ENCODE measurements at regions not wholly inside any gene's neighbourhood (a gene's known extent, or its start where the extent isn't known, plus 50 kb on each side); places are given as distances from the start of the nearest gene placed in this dataset.

GRCh38 chr22:25484521-25485315 is 79.8 kb upstream of the GRK3 start:
- TF ChIP-seq, protein P1, sequence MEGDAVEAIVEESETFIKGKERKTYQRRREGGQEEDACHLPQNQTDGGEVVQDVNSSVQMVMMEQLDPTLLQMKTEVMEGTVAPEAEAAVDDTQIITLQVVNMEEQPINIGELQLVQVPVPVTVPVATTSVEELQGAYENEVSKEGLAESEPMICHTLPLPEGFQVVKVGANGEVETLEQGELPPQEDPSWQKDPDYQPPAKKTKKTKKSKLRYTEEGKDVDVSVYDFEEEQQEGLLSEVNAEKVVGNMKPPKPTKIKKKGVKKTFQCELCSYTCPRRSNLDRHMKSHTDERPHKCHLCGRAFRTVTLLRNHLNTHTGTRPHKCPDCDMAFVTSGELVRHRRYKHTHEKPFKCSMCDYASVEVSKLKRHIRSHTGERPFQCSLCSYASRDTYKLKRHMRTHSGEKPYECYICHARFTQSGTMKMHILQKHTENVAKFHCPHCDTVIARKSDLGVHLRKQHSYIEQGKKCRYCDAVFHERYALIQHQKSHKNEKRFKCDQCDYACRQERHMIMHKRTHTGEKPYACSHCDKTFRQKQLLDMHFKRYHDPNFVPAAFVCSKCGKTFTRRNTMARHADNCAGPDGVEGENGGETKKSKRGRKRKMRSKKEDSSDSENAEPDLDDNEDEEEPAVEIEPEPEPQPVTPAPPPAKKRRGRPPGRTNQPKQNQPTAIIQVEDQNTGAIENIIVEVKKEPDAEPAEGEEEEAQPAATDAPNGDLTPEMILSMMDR (IDR thresholded peaks at IDR 0.05; ENCODE audit: extremely low read depth, insufficient read depth, missing control alignments): no peak
- in situ Hi-C loops (cut with MboI; ENCODE audit: low pct_unique_long_range_greater_than_20kb, low sequenced_read_pairs, unreplicated experiment): no loop called here
- DNase-seq (ENCODE audit: low spot score): no peak

DNA sequence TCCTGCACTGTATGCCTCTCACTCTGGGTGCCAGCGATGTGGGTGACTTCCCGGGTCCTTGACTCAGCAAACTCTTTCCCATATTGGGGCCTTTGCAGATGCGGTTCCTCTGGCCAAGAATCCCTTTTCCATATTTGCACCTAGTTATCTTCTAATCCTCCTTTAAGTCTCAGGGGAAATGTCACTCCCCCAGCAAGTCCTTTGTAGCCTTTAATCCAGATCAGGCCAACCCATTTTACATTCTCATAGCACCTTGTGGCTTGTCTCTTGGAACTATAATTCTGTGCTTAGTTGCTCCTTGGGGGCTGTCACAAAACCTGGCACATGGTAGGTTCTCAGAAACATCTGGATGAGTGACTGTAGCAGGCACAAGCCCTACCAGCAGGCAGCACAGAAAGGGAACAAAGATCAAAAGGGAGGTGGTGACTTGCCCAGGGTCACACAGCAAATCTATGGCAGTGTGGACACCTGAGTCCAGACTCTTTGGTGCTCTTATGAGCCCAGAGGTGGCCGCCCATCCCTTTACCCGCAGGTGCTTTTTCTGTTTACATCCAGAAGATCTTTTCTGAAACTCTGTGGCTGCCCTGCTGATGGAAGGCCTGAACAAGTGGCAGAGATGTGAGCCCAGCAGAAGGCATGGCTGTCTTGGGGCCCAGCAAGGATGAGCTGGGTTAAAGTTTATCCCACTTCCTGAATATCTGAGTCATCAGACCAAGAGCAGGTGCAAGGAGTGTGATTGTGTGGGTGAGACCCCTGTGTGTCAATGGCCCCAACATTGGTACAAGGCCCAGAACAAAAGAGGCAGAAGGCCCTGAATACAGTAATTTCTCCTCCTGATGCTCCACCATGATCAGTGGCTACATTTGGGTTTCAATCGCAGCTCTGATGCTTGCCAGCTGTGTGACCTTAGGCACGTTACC is 78.6 kb upstream of the GRK3 start:
- in situ Hi-C loops (cut with MboI; ENCODE audit: low pct_unique_long_range_greater_than_20kb, low sequenced_read_pairs, unreplicated experiment): no loop called here
- TF ChIP-seq, protein P1 (IDR thresholded peaks at IDR 0.05; ENCODE audit: extremely low read depth, insufficient read depth, missing control alignments): no peak
- peak; percentile 34 for DNase-seq (ENCODE audit: low spot score)

DNA sequence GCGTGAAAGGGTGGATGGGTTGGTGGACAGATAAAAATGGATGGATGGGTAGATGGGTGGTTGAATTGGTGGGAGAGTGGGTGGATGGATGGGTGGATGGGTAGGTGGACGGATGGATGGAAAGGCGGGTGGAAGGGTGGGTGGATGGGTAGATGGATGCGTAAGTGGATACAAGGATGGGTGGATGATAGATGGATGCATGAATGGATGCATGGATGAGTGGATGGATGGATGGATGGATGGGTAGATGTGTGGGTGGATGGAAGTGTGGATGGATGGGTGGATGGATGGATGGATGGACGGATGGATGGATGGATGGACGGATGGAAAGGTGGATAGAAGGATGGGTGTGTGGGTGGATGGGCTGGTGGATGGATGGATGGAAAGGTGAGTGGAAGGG is 77.0 kb upstream of the GRK3 start:
- in situ Hi-C loops (cut with MboI; ENCODE audit: low pct_unique_long_range_greater_than_20kb, low sequenced_read_pairs, unreplicated experiment): no loop called here
- DNase-seq (ENCODE audit: low spot score): no peak
- TF ChIP-seq, protein P1 (IDR thresholded peaks at IDR 0.05; ENCODE audit: extremely low read depth, insufficient read depth, missing control alignments): no peak

DNA sequence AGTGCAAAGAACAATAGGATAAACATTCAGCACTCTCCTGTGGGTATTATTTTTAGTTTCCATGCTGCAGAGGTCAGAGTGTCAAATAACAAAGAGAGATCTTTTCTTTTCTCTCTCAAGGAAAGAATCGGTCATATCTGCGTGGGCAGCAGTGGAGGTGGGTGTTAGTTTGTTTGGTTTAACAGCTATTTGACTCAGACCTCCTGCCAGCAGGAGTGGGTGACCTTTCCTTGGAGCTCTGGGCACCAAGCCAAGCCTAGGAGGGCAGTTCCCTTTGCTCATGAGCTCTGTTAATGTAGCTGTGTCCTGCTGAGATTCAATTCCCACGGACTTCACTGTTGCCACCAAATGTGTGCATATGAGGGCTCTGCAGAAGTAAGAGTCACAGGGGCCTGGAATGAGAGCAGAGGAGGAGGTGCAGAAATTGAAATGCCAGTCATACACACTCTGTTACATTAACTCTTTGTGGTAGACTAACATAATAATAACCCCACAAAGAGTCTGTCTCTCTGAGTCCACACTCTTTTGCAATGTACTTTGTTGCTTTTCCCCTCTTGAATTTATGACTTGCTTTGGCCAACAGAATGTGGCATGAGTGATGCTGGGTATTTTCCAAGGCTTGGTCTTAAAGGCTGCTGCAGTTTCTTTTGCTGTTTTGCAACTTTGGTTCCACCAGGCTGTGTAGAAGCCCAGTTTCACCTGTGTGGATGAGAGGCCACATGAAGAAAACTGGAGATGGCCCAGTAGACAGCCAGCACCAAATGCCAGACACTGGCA is 76.0 kb upstream of the GRK3 start:
- DNase-seq (ENCODE audit: low spot score): no peak
- in situ Hi-C loops (cut with MboI; ENCODE audit: low pct_unique_long_range_greater_than_20kb, low sequenced_read_pairs, unreplicated experiment): no loop called here
- TF ChIP-seq, protein P1 (IDR thresholded peaks at IDR 0.05; ENCODE audit: extremely low read depth, insufficient read depth, missing control alignments): no peak

DNA sequence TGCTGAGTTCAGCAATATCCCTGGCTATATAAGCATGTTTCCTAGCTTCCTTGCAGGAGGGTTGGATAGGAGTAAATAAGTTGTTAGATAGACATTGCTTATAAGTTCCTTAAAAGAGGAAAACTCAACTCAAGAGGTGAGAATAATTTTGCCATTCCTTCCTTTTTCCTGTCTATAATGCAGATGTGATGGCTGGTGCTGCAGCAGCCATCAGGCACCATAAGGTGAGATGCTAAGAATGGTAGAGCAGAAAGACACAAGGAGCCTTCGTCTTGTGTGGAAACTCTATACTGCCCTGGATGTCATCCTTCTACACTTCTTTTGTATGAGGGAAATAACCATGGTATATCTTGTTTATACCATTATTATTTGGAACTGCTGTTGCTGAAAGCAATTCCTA is 74.5 kb upstream of the GRK3 start:
- in situ Hi-C loops (cut with MboI; ENCODE audit: low pct_unique_long_range_greater_than_20kb, low sequenced_read_pairs, unreplicated experiment): no loop called here
- TF ChIP-seq, protein P1 (IDR thresholded peaks at IDR 0.05; ENCODE audit: extremely low read depth, insufficient read depth, missing control alignments): no peak
- no peak for DNase-seq (ENCODE audit: low spot score)

- in situ Hi-C loops (cut with MboI; ENCODE audit: low pct_unique_long_range_greater_than_20kb, low sequenced_read_pairs, unreplicated experiment): no loop called here
- TF ChIP-seq, protein P1 (IDR thresholded peaks at IDR 0.05; ENCODE audit: extremely low read depth, insufficient read depth, missing control alignments): no peak
- DNase-seq (ENCODE audit: low spot score): no peak
Observed at GRCh38 chr22:25490896-25491295, 73.6 kb upstream of the GRK3 start.

Measured in GM13977 (cell line).